Pancreas (tissue), 10 donors: ENCODE measurements at regions not wholly inside any gene's neighbourhood (a gene's known extent, or its start where the extent isn't known, plus 50 kb on each side); places are given as distances from the start of the nearest gene placed in this dataset.
"Not testable (repeated sequence)": the region's sequence is repeated elsewhere in the genome, so short reads cannot be mapped to it uniquely, and the experiment has no call there.

Source experiments
- ATAC-seq, 4 donors: fragments of 200-7000 bp; cut with Tn5 transposase; one replicate each; pipeline versions ENCODE4 v1.8.0 to v1.9.1; 2020; ENCODE audit warnings: mild to moderate bottlenecking in 4 of 4, moderate library complexity in 4 of 4
- DNase-seq, 6 donors: peaks; one replicate each; pipeline ENCODE4 v3.0.0-alpha.2; 2020
- FAIRE-seq: peaks from 2 replicates; lab custom pipeline; 2012; peaks lifted over from hg19 to GRCh38; lab: Jason Lieb, UNC
- H3K27ac ChIP-seq, 4 donors: fragments of 200-600 bp; sonication (generic); 1 replicate in 3 of 4; 2 replicates in 1 of 4; pipeline versions ENCODE4 v1.5.0 to v1.8.0; 2020
- H3K27me3 ChIP-seq, 4 donors: fragments of 200-600 bp; one replicate each; pipeline ENCODE4 v1.8.0; 2021
- H3K36me3 ChIP-seq, 3 donors: fragments of 200-600 bp; sonication (generic) in 1 of 3; one replicate each; pipeline versions ENCODE4 v1.5.0 to v1.8.0; 2020 to 2021
- H3K4me1 ChIP-seq, 3 donors: fragments of 200-600 bp; one replicate each; pipeline ENCODE4 v1.8.0; 2021
- H3K4me3 ChIP-seq, 4 donors: fragments of 200-600 bp; sonication (generic) in 2 of 4; one replicate each; pipeline versions ENCODE4 v1.5.0 to v1.8.0; 2020 to 2021
- H3K9me3 ChIP-seq, 4 donors: fragments of 200-600 bp; one replicate each; pipeline ENCODE4 v1.8.0; 2021
- WGBS, 2 donors: extraction: QIAGEN DNeasy Blood & Tissue Kit; methylation state at CpG; one replicate each; pipeline ENCODE4 v1.1.7; 2013; 5-methylcytosine and 5-hydroxymethylcytosine counted together
- intact Hi-C, 3 donors: fragments of 100-400 bp; cut with DNase I; formaldehyde crosslinking; loops; one replicate each; pipeline versions ENCODE4 v1.11.1 to v1.14.2; 2022
- TF ChIP-seq, protein P1 (sequence below), 4 donors: fragments of 200-600 bp; sonication (generic) in 3 of 4; IDR thresholded peaks; one replicate each; pipeline versions ENCODE4 v1.5.0 to v1.8.0; 2021; ENCODE audit warnings: antibody characterized with exemption in 4 of 4
- donor health status: healthy with polysubstance abuse.
- donor health status: DM: no; HTN: no; CAD: no; lungs with moderate emphysema.
- donor health status: DM: no; HTN: no; CAD: no.
- donor health status: control.
- donor health status: control.
- donor health status: Bipolar disorder and iron deficiency.
- donor health status: DM: yes; HTN: yes; CAD: no.
- donor health status: DM: no; HTN: no; CAD: no.
- donor health status: DM: no; HTN: no; CAD: no.
- donor health status: DM: yes; HTN: yes; CAD: no.

DNA sequence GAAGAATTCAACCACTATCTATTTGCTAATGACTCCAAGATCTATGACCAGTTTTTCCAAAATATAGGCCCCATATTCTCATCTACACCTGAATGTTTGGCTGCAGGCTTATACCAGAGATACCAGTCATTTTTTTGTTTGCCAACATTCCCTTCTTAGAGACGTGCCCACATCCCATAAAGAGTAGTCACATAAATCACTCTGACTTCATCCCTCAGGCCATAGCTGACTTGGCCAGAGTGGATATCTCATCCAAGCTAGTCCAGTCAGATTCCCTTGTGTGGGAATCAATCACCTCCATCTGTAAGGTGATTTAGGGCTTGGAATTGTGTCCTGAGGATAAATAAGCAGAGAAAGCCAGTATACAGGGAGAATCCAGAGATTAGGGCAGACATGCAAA, 124.3 kb upstream of the SLC24A2 start:
- FAIRE-seq (no peak), ATAC-seq (no peak), DNase-seq (no peak)
- TF ChIP-seq, protein P1, sequence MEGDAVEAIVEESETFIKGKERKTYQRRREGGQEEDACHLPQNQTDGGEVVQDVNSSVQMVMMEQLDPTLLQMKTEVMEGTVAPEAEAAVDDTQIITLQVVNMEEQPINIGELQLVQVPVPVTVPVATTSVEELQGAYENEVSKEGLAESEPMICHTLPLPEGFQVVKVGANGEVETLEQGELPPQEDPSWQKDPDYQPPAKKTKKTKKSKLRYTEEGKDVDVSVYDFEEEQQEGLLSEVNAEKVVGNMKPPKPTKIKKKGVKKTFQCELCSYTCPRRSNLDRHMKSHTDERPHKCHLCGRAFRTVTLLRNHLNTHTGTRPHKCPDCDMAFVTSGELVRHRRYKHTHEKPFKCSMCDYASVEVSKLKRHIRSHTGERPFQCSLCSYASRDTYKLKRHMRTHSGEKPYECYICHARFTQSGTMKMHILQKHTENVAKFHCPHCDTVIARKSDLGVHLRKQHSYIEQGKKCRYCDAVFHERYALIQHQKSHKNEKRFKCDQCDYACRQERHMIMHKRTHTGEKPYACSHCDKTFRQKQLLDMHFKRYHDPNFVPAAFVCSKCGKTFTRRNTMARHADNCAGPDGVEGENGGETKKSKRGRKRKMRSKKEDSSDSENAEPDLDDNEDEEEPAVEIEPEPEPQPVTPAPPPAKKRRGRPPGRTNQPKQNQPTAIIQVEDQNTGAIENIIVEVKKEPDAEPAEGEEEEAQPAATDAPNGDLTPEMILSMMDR (IDR thresholded peaks at IDR 0.05): no peak
- Histone ChIP-seq H3K27me3 (peaks cover 0 to 9% (median 0%) of the 10 kb centered on the region in 4 donors), H3K9me3 (no peaks in the 10 kb centered on the region), H3K36me3 (no peaks in the 10 kb centered on the region), H3K4me1 (no peaks in the 10 kb centered on the region), H3K27ac (no peak overlapping the region), H3K4me3 (no peak overlapping the region)
- 28 to 40% methylated on average over 1 of the region's 1 CpG for WGBS, 2 donors
- intact Hi-C loops: no loop called here

DNA sequence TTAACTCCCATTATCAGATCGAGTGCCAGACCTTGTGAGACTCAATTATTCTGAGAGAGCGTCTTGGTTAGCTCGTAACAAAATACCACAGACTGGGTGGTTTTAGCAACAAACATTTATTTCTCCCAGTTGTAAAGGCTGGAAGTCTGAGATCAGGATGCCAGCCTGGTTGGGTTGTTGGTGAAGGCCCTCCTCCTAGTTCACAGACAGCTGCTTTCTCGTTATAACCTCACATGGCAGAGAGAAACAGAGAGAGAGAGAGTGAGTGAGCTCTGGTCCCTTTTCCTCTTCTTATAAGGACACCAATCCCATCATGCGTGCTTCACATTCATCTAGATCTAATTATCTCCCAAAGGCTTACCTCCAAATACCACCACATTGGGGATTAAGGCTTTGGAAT, 114.2 kb upstream of the SLC24A2 start:
- Histone ChIP-seq H3K4me1 (no peaks in the 10 kb centered on the region), H3K27ac (no peak overlapping the region), H3K4me3 (no peak overlapping the region), H3K36me3 (no peaks in the 10 kb centered on the region), H3K9me3 (no peaks in the 10 kb centered on the region), H3K27me3 (no peaks in the 10 kb centered on the region)
- TF ChIP-seq, protein P1 (IDR thresholded peaks at IDR 0.05): no peak
- no peak for FAIRE-seq
- DNase-seq: no peak
- 70 to 72% methylated on average over 5 of the region's 5 CpGs for WGBS, 2 donors
- no peak for ATAC-seq
- intact Hi-C loops: no loop called here

DNA sequence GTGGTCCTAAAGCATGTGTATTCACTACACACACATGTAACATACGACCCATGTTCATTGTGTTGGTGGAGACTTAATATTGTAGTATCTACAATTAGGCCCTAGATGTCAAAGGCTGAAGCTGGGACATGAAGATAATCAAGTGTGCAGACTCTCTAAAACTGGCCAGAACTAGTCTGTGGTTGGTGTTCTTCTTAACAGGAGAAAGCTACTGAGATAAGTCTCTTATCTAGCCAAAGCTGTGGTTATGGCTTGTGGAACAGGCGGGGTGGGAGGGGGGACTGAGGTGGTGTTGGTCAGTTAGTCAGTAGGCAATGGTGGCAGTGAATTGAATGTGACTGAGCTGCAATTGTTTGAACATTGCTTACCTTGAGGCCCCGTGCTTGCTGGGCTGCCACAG, 112.7 kb upstream of the SLC24A2 start:
- intact Hi-C loops: no loop called here
- 78 to 80% methylated on average over 3 of the region's 3 CpGs for WGBS, 2 donors
- Histone ChIP-seq H3K4me1 (no peaks in the 10 kb centered on the region), H3K4me3 (no peak overlapping the region), H3K27me3 (no peaks in the 10 kb centered on the region), H3K36me3 (no peaks in the 10 kb centered on the region), H3K27ac (no peak overlapping the region), H3K9me3 (no peaks in the 10 kb centered on the region)
- ATAC-seq: no peak
- FAIRE-seq: no peak
- DNase-seq: no peak
- TF ChIP-seq, protein P1 (IDR thresholded peaks at IDR 0.05): no peak

DNA sequence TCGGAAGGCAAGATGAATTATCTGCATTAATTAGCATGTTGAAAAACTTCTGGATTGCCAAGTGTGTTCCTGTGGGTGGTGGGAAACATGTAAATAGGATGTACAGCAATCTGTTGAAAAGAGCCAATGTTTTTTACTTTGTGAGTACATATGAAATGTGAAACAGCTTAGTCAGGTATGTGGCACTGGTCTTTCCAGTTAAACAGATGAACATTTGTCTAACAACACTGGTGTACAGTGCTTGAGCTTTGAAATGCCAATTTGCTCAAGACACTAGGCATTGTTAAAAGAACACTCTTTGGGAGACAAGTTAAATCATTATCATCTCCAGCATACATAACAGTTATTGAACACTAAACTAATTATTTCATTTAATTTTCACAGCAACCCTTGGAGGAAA, 107.3 kb upstream of the SLC24A2 start:
- Histone ChIP-seq H3K36me3 (no peaks in the 10 kb centered on the region), H3K27ac (no peak overlapping the region), H3K4me3 (no peak overlapping the region), H3K9me3 (no peaks in the 10 kb centered on the region), H3K27me3 (no peaks in the 10 kb centered on the region), H3K4me1 (no peaks in the 10 kb centered on the region)
- DNase-seq (no peak), FAIRE-seq (no peak), ATAC-seq (no peak)
- TF ChIP-seq, protein P1 (IDR thresholded peaks at IDR 0.05): no peak
- intact Hi-C loops: no loop called here
- 76 to 83% methylated on average over 1 of the region's 1 CpG for WGBS, 2 donors

DNA sequence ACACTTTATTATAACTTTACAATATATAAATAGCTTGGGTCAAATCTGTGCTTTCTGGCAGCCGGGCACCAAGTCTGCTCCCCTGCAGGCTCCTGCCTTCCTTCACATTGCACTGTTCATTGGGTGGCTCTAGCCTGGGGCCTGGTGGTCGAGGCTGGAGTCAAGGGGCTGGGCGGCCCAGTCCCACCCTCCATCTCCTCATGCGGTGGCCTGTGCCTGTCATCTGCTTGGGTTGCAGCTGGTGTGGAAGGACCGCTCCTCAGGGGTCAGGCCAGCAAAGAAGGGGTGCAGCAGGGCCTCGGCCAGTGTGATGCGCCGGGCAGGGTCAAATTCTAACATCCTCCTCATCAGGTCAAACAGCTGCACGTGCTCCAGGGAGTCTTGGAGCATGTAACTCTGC, 106.7 kb upstream of the SLC24A2 start:
- H3K27ac ChIP-seq, H3K4me3 ChIP-seq, FAIRE-seq, intact Hi-C loops, H3K36me3 ChIP-seq, H3K27me3 ChIP-seq, H3K9me3 ChIP-seq, ATAC-seq, H3K4me1 ChIP-seq: not testable (repeated sequence)
- 89 to 94% methylated on average over 8 to 9 of the region's 9 CpGs for WGBS, 2 donors
- DNase-seq: peak in 1 of 6 donors; percentile 22
